Hepatocyte (in vitro differentiated cells): ENCODE measurements at regions not wholly inside any gene's neighbourhood (a gene's known extent, or its start where the extent isn't known, plus 50 kb on each side); places are given as distances from the start of the nearest gene placed in this dataset.

Experiments used
- DNase-seq: peaks from one replicate; pipeline ENCODE4 v3.0.0-alpha.2; 2016; ENCODE audit warnings: low spot score
- H2AFZ ChIP-seq: fragments of 200-600 bp; sonication (generic); 2 replicates; pipeline ENCODE4 v1.6.0; 2016; ENCODE audit warnings: antibody characterized with exemption, mild to moderate bottlenecking
- H3K27ac ChIP-seq: fragments of 200-600 bp; sonication (generic); 2 replicates; pipeline ENCODE4 v1.5.1; 2016; ENCODE audit warnings: mild to moderate bottlenecking
- H3K27me3 ChIP-seq: fragments of 200-600 bp; sonication (generic); 2 replicates; pipeline ENCODE4 v1.6.1; 2016
- H3K36me3 ChIP-seq: fragments of 200-600 bp; sonication (generic); replicated peaks from 2 replicates; pipeline ENCODE4 v1.5.1; 2016; ENCODE audit warnings: low read depth; ENCODE audit not compliant: insufficient read depth
- H3K4me1 ChIP-seq: fragments of 200-600 bp; sonication (generic); 2 replicates; pipeline ENCODE4 v1.5.1; 2016; ENCODE audit warnings: mild to moderate bottlenecking, moderate library complexity; ENCODE audit not compliant: insufficient read depth
- H3K4me2 ChIP-seq: fragments of 200-600 bp; sonication (generic); 2 replicates; pipeline ENCODE4 v1.6.0; 2016
- H3K4me3 ChIP-seq: fragments of 200-600 bp; sonication (generic); 2 replicates; pipeline ENCODE4 v1.5.1; 2016; ENCODE audit warnings: mild to moderate bottlenecking
- H3K79me2 ChIP-seq: fragments of 200-600 bp; sonication (generic); 2 replicates; pipeline ENCODE4 v1.6.0; 2017; ENCODE audit warnings: mild to moderate bottlenecking
- H3K9me2 ChIP-seq: fragments of 200-600 bp; sonication (generic); replicated peaks from 2 replicates; pipeline ENCODE4 v1.6.0; 2017; ENCODE audit warnings: mild to moderate bottlenecking; ENCODE audit not compliant: insufficient read depth
- H3K9me3 ChIP-seq: fragments of 200-600 bp; sonication (generic); 2 replicates; pipeline ENCODE4 v1.5.1; 2016; ENCODE audit warnings: low read depth, mild to moderate bottlenecking
- H4K20me1 ChIP-seq: fragments of 200-600 bp; sonication (generic); 2 replicates; pipeline ENCODE4 v1.6.0; 2016; ENCODE audit warnings: mild to moderate bottlenecking; ENCODE audit not compliant: insufficient read depth, poor library complexity, severe bottlenecking
- EZH2 ChIP-seq: fragments of 200-600 bp; sonication (generic); IDR thresholded peaks from 2 replicates; pipeline ENCODE4 v1.6.1; 2016; ENCODE audit warnings: antibody characterized with exemption, mild to moderate bottlenecking, borderline replicate concordance
- EZH2phosphoT487 ChIP-seq: fragments of 200-600 bp; sonication (generic); IDR thresholded peaks from one replicate; pipeline ENCODE4 v1.6.1; 2018; ENCODE audit warnings: antibody characterized with exemption, mild to moderate bottlenecking, low read depth, moderate library complexity; ENCODE audit not compliant: unreplicated experiment, severe bottlenecking
- WGBS: methylation state at CpG from one replicate; pipeline ENCODE4 v1.1.6; 2016; ENCODE audit warnings: low lambda C conversion rate; ENCODE audit errors: missing lambda C conversion rate; 5-methylcytosine and 5-hydroxymethylcytosine counted together
- TF ChIP-seq, protein P1 (sequence below): fragments of 200-600 bp; sonication (generic); IDR thresholded peaks from 2 replicates; pipeline ENCODE4 v1.5.1; 2016; ENCODE audit warnings: antibody characterized with exemption, mild to moderate bottlenecking; ENCODE audit not compliant: poor library complexity

DNA sequence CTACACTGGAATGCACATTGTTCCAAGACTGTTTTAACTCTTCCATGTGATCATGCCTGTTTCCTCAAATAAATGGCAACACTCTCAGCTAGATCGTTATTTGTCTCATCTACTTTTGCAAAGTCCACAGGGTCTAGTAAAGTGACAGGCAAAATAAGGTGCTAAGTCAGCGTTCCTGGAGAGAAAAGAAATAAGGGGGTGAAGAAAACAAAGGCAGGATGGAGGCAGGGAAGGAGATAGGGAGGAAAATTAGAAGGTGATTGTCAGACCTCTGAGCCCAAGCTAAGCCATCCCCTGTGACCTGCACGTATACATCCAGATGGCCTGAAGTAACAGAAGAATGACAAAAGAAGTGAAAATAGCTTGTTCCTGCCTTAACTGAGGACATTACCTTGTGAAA lies 132.1 kb downstream of the RAB38 start:
- no peak overlapping the region for H2AFZ ChIP-seq
- no peaks in the 10 kb centered on the region for H3K4me1 ChIP-seq
- no peak for TF ChIP-seq EZH2
- TF ChIP-seq, protein P1, sequence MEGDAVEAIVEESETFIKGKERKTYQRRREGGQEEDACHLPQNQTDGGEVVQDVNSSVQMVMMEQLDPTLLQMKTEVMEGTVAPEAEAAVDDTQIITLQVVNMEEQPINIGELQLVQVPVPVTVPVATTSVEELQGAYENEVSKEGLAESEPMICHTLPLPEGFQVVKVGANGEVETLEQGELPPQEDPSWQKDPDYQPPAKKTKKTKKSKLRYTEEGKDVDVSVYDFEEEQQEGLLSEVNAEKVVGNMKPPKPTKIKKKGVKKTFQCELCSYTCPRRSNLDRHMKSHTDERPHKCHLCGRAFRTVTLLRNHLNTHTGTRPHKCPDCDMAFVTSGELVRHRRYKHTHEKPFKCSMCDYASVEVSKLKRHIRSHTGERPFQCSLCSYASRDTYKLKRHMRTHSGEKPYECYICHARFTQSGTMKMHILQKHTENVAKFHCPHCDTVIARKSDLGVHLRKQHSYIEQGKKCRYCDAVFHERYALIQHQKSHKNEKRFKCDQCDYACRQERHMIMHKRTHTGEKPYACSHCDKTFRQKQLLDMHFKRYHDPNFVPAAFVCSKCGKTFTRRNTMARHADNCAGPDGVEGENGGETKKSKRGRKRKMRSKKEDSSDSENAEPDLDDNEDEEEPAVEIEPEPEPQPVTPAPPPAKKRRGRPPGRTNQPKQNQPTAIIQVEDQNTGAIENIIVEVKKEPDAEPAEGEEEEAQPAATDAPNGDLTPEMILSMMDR = no peak
- no peak for TF ChIP-seq EZH2phosphoT487
- no peaks in the 10 kb centered on the region for H3K9me3 ChIP-seq
- no peak overlapping the region for H3K4me2 ChIP-seq
- no peaks in the 10 kb centered on the region for H3K9me2 ChIP-seq
- WGBS = 54% methylated on average over 3 of the region's 3 CpGs
- no peak for DNase-seq
- no peaks in the 10 kb centered on the region for H3K79me2 ChIP-seq
- H4K20me1 ChIP-seq = no peaks in the 10 kb centered on the region
- no peaks in the 10 kb centered on the region for H3K36me3 ChIP-seq
- H3K27me3 ChIP-seq = no peaks in the 10 kb centered on the region
- no peak overlapping the region for H3K4me3 ChIP-seq
- H3K27ac ChIP-seq = no peak overlapping the region

DNA sequence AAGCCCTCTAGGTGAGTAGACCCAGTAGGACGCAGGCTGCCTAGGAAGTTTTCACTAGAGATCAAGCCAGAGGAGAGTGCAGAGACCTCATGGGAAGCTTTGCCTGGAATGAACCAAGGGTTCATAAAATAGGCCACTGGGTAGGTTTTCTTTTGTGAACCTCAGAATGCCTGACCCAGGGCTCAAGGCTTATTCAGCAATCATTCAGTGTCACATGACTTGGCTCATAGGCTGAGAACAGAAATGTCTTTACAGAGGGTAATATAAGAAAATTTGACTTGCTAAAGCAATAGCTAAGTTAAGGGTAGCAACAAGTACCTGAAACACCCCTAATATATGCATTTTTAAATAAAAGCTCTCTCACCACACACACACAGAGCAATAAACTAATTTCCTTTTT lies 132.6 kb downstream of the RAB38 start:
- WGBS = 70% methylated on average over 1 of the region's 1 CpG
- no peak overlapping the region for H3K27ac ChIP-seq
- H3K27me3 ChIP-seq = no peaks in the 10 kb centered on the region
- no peaks in the 10 kb centered on the region for H3K79me2 ChIP-seq
- H3K9me3 ChIP-seq = no peaks in the 10 kb centered on the region
- H3K4me1 ChIP-seq = no peaks in the 10 kb centered on the region
- peak; percentile 7 for DNase-seq
- H3K4me3 ChIP-seq = no peak overlapping the region
- H3K4me2 ChIP-seq = no peak overlapping the region
- H2AFZ ChIP-seq = no peak overlapping the region
- TF ChIP-seq, protein P1 = no peak
- TF ChIP-seq EZH2phosphoT487 (no peak), EZH2 (no peak)
- H4K20me1 ChIP-seq = no peaks in the 10 kb centered on the region
- no peaks in the 10 kb centered on the region for H3K9me2 ChIP-seq
- no peaks in the 10 kb centered on the region for H3K36me3 ChIP-seq

- Histone ChIP-seq H4K20me1 (no peaks in the 10 kb centered on the region), H3K4me1 (no peaks in the 10 kb centered on the region), H3K36me3 (no peaks in the 10 kb centered on the region), H3K4me2 (no peak overlapping the region), H3K9me2 (no peaks in the 10 kb centered on the region), H3K9me3 (no peaks in the 10 kb centered on the region), H3K4me3 (no peak overlapping the region), H3K27me3 (no peaks in the 10 kb centered on the region), H3K79me2 (no peaks in the 10 kb centered on the region), H3K27ac (no peak overlapping the region), H2AFZ (no peak overlapping the region)
- TF ChIP-seq EZH2 (no peak), EZH2phosphoT487 (no peak)
- TF ChIP-seq, protein P1 = no peak
- 46% methylated on average over 2 of the region's 2 CpGs for WGBS
- DNase-seq = no peak
Observed at GRCh38 chr11:88042238-88042637, 133.0 kb downstream of the RAB38 start.

DNA sequence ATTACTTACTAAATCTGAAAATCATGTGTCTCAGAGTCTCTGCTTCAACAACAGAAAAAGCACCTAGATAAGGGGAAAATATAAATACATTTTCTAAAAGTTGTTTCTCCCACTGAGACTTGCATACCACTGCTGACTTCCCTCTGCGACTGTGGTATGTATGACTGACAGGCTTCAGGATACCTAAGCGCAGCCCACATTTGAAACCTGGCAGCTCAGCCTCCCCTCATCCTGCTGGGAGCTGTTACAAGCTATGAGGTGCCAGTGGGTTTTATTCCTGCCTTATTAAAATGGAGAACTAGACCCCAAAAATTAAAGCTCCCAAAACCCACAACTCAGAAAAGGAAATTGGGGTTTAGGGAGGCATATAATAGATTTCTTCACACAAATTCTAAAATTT lies 133.6 kb downstream of the RAB38 start:
- Histone ChIP-seq H3K4me3 (no peak overlapping the region), H3K9me2 (no peaks in the 10 kb centered on the region), H3K27me3 (no peaks in the 10 kb centered on the region), H3K79me2 (no peaks in the 10 kb centered on the region), H3K4me2 (no peak overlapping the region), H3K36me3 (no peaks in the 10 kb centered on the region), H4K20me1 (no peaks in the 10 kb centered on the region), H3K9me3 (no peaks in the 10 kb centered on the region), H3K4me1 (no peaks in the 10 kb centered on the region), H2AFZ (no peak overlapping the region), H3K27ac (no peak overlapping the region)
- DNase-seq = no peak
- TF ChIP-seq, protein P1 = no peak
- 77% methylated on average over 2 of the region's 2 CpGs for WGBS
